GM18861 (cell line): ENCODE measurements at regions not wholly inside any gene's neighbourhood (a gene's known extent, or its start where the extent isn't known, plus 50 kb on each side); places are given as distances from the start of the nearest gene placed in this dataset.

ENCODE experiments used
- ATAC-seq: cut with Tn5 transposase; IDR thresholded peaks from one replicate; pipeline ENCODE4 v1.9.1; 2021; ENCODE audit not compliant: unreplicated experiment

DNA sequence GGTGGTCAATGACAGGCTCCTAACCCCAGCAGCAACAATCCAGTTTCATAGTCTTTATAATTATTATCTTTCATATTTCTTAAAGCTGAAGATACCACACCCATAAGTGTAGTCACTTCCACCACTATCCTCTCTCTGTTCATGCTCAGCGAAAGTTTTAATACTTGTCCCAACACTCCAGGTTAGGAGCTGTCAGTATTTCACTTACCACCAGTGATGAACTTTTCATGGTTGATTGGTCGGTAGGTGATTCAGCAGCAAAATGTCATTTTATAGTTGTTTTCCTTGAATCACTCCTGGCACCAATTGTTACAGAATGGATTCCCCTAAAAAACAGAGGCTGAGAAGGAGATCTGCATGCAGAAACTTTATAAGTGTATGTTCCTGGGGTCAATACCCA is 324.9 kb downstream of the CCDC85A start:
- ATAC-seq, result no peak

DNA sequence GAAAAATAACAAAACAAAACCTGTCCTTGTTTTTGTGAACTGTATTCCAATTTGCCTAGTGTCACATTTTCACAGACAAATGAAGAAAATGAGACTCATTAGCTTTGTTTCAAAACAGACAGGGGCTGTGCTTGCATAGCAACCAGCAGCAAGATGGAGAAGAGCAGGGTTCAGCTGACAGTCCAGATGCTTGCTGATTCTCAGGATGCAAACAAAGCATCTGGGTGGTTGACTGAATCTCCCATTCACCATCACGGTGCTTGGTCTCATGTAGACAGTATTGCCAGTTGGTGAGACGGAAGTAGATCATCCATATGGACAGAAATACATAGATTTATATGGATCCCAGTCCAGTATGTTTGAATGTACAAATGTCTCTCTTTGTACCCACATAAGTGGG is 326.8 kb downstream of the CCDC85A start:
- no peak for ATAC-seq

DNA sequence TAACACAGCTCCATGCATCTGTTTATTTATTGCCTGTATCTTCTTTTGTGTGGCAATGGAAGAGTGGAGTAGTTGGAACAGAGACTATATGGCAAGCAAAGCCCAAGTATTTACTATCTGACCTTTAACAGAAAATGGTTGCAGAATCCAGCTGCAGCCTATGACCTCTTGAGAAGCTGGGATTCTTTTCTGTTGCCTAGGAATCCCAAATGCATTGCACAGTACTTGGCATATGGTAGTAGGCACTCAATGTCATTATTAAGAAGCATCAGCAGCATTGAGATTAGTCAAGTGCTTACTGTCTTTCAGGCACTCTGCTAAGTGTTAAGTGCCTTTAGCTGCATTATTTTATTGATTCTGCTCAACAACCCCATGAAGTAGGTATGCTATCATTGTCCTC is 331.6 kb downstream of the CCDC85A start:
- no peak for ATAC-seq

DNA sequence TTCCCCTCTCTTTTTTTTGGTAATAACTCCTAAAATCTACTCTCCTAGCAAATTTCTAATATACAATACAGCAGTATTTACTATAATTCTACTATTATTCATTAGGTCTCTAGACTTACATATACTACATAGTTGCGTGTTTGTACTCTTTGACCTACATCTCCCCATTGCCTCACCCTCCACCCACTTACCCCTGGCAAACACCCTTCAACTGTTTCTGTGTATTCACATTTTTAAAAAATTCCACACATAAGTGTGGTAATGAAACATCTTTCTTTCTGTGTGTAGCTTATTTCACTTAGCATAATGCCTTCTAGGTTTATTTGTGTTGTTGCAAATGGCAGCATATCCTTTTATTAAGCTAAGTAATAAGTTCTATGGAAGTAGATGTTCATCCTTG is 336.0 kb downstream of the CCDC85A start:
- ATAC-seq, result no peak

DNA sequence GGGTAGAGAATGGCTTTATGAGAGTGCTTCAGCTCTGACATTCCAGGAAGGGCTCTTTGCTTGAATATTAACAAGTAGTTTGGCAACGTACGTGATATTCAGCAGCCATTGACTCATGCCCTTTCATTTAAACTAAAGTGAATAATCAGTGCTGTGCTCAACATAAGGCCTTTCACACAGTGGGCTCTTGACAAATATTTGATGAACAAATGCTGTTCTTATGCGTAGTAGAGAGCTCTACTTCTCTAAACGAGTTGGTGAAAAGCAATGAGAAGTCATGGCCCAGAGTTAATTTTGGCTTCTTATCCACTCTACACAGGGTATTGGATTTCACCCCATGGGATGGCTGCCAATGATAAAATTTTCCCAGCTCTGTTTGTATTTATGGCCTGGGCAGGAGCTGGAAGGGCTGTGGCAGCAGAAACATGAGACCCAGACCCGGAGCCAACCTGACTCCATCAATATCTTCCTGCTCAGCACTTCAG is 338.9 kb downstream of the CCDC85A start:
- ATAC-seq, result no peak

DNA sequence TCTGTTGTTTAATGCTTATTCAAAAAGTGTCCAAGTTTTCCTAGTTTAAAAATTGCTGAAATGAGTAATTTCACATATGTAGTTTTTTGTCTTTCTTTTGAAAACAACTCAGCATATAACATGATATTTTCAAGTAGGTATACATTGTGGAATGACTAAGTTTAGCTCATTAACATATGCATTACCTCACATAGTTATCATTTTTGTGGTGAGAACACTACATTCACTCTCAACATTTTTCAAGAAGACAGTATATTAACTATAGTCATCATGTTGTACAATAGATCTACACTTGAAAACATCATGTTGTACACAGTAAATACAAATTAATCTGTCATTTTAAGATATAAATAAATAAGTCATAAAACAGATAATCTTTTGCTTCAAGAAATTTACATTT is 340.0 kb downstream of the CCDC85A start:
- ATAC-seq, result no peak

DNA sequence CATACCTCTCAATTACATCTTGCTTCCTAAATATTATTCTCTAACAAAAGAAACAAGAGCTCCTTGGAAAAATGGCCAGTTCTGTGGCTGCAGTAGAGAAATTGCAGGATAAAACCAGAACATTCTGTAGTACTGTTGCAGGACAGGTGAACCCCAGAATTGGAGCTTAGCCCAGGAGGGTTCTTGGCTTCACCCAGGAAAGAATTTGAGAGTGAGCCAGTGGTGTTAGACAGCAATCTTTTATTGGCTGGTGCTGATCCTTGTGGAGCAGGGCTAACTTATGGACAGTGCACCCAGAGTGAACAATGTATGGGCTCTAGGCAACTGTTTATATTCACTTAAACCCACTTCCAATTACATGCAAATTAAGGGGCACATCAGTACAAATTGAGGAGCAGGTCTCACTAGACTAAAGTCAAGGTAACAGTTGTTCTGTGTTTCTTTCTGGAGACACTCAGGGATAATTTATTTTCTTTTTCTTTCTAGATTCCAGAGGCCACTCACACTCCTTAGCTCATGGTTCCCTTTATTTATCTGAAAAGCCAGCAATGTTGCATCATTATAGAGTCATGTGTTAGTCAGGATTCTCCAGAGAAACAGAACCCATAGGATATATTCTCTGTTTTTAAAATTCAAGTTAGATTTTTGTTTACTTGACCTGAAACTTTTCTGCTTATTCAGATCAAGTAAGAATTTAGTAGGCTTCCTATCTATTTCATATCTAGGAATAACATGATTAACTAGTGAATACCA is 348.1 kb downstream of the CCDC85A start:
- no peak for ATAC-seq

DNA sequence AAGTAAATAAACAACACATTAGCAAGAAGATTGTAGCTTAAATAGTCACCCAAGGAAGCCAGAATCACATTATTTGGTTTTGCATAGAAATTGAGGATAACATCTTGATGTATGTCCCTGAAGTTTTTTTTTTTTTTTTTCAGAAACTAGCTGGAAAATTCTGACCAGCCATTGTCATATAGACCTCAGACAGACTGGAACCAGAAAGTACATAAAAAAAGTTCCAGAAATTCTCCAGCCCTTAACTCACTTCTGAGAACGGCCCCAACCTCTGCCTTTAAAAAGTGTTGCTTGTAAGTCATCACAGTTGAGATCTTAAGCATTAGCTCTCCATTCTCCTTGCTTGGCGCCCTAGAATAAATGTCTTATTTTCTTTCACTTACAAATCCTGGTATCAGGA is 350.5 kb downstream of the CCDC85A start:
- no peak for ATAC-seq

DNA sequence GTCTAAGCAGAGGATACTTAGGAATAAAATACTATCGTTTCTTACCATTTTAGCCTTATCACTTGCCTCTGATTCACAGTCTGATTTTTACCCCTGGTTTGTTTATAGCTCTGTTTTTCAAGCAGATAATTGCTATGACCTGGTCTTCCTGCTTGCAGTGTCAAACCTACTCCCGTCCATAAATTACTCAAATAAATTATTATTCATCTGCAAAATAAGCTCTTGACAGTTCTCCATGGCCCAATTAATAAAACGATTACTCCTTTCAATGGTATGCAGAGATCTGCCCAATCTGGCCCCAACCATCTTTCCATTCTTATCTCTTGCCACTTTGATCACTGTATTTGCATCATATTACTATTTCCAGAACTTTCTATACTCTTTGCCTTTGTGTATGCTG is 354.0 kb downstream of the CCDC85A start:
- no peak for ATAC-seq

DNA sequence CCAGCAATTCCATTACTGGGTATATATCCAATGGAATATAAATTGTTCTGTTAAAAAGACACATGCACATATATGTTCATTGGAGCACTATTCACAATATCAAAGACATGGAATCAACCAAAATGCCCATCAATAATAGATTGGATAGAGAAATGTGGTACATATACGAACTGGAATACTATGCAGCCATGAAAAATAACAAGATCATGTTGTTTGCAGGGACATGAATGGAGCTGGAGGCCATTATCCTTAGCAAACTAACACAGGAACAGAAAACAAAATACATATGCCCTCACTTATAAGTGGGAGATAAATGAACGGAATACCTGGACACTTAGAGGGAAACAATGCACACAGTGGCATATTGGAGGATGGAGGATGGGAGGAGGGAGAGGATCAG is 355.8 kb downstream of the CCDC85A start:
- ATAC-seq, result no peak

DNA sequence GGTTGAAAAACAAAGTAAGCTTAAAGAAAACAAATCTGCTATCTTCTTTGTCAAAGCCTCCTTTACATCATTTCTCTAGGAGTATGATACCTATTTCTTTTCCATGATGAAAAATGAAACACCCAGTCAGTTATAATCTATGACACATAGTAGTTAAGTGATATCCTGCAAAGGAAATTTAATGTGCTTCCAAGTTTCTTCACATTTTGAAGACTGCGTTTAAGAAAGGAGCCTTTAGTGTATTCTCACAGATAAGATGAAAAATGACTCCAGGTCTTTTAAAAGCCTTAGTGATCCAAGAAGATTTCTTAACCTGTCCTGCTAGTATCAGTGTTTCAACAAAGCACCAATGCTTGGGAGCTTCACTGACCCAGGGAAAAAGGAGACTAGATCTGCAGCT is 356.7 kb downstream of the CCDC85A start:
- no peak for ATAC-seq

DNA sequence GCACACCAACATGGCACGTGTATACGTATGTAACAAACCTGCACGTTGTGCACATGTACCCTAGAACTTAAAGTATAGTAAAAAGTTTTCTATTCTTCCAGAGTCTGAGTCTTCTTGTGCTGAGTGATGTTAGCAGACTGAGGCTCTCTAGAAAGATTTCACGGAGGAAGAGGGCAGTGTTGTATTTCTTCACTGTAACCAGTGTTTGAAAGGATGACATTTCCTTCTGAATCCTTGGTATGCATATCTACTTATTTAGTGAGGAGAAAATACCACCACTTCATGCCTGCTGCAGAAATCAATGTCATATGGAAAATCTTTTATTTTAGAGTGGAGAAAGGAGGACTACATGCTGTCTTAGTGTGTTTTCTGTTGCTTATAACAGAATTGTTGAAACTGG is 357.1 kb downstream of the CCDC85A start:
- ATAC-seq, result no peak

DNA sequence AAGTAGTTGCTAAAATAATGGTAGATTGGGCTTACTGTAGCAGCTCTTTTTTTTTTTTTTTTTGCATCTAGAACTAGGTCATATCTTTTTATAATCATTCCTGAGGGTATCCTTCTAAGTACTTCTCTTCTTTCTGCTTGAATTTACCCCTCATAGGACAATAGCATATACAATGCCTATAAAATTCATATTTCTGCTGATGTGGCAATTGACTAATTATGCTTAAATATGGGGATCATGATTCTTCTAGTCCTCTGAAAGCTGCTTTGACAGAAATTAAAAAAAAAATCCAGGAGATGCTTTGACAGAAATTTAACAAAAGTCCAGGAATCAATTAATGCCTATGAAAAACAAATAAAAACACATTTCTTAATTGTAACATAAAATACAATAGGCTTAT is 358.4 kb downstream of the CCDC85A start:
- no peak for ATAC-seq

DNA sequence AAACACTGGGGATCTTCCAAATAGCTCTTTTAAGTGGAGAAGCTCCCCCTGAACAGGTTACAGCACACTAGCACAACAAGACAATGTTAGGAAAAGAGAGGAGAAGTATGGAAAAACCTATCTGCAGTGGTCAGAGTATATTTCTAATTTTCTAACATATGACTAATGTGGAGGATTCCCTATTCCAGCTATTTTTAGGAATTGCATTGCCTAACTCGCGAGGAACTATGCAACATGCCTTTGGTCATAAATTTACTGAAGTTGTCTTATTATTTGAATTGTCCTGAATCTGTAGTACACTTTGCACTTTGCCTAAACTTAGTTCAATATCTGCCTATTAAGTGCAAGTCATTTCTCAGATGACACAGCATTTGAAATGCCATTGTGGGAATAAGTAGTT is 381.4 kb downstream of the CCDC85A start:
- ATAC-seq, result no peak

DNA sequence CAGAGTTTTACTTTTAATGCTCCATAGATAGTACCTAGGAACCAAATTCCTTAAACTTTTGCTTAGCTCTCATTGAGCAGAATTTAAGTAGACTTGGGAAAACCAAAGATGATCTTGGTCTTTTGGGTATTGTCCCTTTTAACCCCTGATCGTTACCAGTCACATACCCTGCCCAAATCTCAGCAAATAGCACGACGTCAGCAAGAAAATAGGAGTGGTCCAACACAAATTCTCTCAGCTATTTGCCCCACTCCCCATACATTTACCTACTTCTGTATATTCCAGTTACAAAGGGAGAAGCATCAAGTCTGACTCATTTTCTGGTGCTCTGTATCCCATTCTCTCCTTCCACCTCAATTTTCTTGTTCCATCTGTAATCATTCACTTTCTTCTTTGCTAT is 387.3 kb downstream of the CCDC85A start:
- ATAC-seq, result no peak

DNA sequence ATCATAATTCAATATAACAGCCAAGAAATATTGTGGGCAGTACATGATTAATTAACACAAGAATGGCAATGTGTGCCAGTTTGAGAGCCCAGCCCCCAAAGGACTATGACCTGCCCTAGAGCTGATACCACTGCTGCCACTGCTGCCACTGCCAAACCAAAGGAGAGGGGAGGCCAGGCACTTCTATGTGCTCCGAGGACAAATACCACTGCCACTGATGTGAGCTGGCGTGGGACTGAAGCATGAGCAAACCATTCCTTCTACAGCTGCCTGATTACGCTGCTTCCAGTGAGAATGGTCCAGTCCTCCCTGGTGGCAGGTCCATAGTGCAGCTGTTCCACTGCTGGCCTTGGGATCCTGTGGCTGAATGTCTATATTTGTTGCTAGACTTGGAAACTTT is 392.2 kb downstream of the CCDC85A start:
- ATAC-seq, result no peak

DNA sequence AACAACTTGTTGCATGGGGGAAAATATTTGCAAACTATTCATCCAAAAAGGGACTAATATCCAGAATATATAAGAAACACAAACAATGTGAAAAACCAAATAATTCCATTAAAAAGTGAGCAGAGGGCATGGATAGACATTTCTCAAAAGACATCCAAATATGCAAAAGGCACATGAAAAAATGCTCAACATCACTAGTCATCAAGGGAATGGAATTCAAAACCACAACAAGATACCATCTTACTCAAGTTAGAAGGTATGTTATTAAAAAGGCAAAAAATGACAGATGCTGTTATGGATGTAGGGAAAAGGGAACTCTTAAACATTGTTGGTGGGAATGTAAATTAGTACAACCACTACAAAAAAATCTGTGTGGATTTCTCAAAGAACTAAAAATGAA is 396.5 kb downstream of the CCDC85A start:
- no peak for ATAC-seq

DNA sequence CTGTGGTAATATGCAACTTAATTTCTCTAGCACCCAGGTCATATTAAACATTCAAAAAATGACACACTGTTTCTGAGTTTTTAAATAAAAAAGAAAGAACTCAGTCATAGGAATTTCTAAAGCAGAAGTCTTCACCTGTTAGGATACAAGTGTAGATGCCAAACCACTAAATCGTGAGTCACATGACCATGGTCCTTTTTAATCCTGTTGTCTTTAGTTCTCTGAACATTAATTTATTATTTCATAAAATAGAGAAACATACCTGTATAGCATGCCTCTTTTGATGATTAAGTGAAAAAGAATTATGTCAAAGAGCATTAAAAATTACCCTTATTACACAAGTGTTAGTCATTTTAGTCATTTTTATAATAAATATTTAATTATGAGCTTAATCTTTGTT is 398.8 kb downstream of the CCDC85A start:
- ATAC-seq, result no peak

DNA sequence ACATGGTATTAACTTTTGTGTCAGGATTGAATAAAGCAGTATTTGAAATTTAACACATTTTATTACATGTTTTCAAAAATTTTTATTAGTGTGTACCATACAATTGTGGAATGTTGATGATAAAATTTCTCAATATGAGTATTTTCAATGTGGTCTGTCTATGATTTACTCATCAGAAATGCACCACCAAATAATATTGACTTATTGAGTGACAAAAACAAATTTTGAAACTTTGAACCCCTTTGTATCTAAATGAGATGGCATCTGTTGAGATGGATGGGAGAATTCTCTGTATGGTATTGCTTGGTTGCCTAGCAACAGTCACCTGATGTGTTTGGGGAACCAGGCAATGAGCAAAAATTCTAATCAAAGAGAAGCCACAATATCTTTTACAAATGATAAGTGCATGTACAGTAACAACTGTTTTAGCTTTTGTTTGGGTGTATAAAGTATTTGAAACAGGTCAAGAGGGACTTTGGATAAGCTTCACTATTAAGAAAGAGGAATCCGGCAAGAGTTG is 400.1 kb downstream of the CCDC85A start:
- no peak for ATAC-seq

DNA sequence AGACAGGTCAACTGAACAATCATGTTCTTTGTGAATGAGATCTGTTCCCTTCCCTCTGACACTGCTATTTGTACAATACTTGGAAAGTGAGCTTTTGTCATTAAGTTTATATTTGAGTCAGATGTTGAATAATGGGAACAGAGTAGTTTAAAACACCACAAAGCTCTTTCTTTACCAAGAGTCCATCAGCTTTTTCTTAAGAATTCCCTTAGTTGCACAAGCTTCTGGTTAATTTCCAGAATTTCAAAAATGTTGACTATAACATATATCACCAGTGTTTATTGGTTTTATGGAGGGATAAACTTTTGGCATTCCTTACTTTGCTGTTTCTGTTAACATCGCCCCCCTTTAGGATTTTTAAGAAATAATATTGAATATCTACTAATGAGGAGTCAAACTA is 403.7 kb downstream of the CCDC85A start:
- no peak for ATAC-seq

DNA sequence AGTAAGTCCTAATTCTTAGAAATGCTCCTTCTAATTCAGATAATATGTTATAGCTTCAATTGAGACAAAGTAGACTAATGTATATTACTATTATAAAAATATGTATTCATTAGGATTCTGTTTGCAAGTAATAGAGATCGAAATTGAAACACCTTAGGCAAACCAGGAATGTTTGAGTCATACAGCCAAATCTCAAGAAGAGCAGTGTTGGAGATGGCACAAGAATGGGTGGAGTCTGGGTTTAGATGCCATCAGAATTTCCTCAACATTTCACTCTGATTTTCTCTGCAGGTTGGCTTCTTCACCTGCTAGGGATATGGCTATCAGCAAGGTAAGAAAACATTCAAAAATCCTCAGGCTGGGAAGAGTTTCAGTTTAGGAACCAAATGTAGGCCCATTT is 405.4 kb downstream of the CCDC85A start:
- no peak for ATAC-seq

DNA sequence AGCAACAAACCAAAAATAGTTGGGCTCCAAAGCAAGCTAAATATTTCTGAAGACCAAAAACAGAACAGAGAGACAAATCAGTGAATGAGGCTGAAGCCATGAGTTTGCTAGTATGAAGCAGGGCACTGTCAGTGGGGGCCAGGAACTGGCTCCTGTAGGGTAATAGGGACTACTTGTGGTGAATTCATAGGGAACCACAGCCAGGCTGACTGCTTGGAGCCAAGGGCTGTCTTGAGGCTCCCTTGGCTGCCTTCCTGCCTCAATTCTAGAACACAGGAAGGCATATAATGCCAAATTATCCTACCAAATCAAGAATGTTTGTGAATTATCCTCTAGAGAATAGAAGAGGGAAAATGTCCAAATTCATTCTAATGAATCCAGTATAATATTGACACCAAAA is 406.0 kb downstream of the CCDC85A start:
- no peak for ATAC-seq

DNA sequence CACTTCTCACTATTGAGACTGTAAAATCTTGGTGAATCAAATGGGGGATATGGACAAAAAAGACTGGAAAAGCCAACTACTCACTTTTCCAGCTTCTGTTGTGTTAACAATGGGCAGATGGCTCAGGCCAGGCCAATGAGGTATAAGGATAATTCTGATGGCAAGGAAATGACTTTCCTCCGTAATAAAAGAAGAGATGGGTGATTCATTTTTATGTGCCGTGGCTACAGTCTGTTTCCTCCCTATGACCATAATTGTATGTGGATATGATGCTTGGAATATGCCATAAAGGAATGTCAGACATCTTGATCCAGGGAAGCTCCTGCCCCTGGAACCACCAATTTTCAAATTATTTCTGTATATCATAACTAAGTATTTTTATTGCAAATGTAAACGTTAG is 406.8 kb downstream of the CCDC85A start:
- ATAC-seq, result no peak
